ENCODE measurements at regions not wholly inside any gene's neighbourhood (a gene's known extent, or its start where the extent isn't known, plus 50 kb on each side); places are given as distances from the start of the nearest gene placed in this dataset.

- no peak overlapping the region for H3K4me2 ChIP-seq
- no peak overlapping the region for H3K4me3 ChIP-seq
- no peaks in the 10 kb centered on the region; the same call in 2 of the 3 replicates for H3K9me3 ChIP-seq
- DNase-seq (ENCODE audit: low read depth in 1 of 2, low spot score in 1 of 2), result no peak
- ATAC-seq, result no peak
- FAIRE-seq, result no peak
- H3K27ac ChIP-seq, result no peak overlapping the region
- 61% methylated on average over 2 of the region's 2 CpGs for WGBS (ENCODE audit: missing lambda C conversion rate)
- H3K4me1 ChIP-seq, result no peaks in the 10 kb centered on the region
- POLR2A ChIA-PET, result no interaction called here
- no peak for TF ChIP-seq TP53 (CRISPR knock-in tag; IDR thresholded peaks at IDR 0.05)
- no peak for TF ChIP-seq NFE2L2 (conservative IDR thresholded peaks at IDR 0.05; ENCODE audit: low read length)
- TF ChIP-seq PBX3 (IDR thresholded peaks at IDR 0.05), result no peak
- TF ChIP-seq CTCF (IDR thresholded peaks at IDR 0.05), result no peak
- no peak for TF ChIP-seq ZSCAN20 (CRISPR knock-in tag; IDR thresholded peaks at IDR 0.05)
- TF ChIP-seq CHD2 (IDR thresholded peaks at IDR 0.05; ENCODE audit: low read length, partially characterized antibody), result no peak
- no peak for TF ChIP-seq FOSL2 (IDR thresholded peaks at IDR 0.05)
- TF ChIP-seq FOSL2 (CRISPR knock-in tag; IDR thresholded peaks at IDR 0.05), result no peak
- no peak for TF ChIP-seq RNF2 (IDR thresholded peaks at IDR 0.05; ENCODE audit: borderline replicate concordance, low read depth)
- TF ChIP-seq FOXS1 (CRISPR knock-in tag; IDR thresholded peaks at IDR 0.05), result no peak
- no peak for TF ChIP-seq NPAS2 (CRISPR knock-in tag; IDR thresholded peaks at IDR 0.05; ENCODE audit: borderline replicate concordance)
- no peak for TF ChIP-seq HOXB5 (CRISPR knock-in tag; IDR thresholded peaks at IDR 0.05)
- TF ChIP-seq MAZ (IDR thresholded peaks at IDR 0.05; ENCODE audit: borderline replicate concordance, low read depth, low read length), result no peak
- CTCF ChIA-PET, result no interaction called here
Measured at GRCh38 chr6:66159937-66160336, 452.9 kb upstream of the EYS start.

- no peak overlapping the region for H3K4me3 ChIP-seq
- 37% methylated on average over 2 of the region's 2 CpGs for WGBS (ENCODE audit: missing lambda C conversion rate)
- TF ChIP-seq ZFP36 (IDR thresholded peaks at IDR 0.05; ENCODE audit: borderline replicate concordance, partially characterized antibody) (no peak), CBX8 (IDR thresholded peaks at IDR 0.05) (no peak), RAD21 (conservative IDR thresholded peaks at IDR 0.05 in 1 of 2, IDR thresholded peaks at IDR 0.05 in 1 of 2) (no peak), BHLHE40 (IDR thresholded peaks at IDR 0.05; ENCODE audit: low read depth, low read length) (no peak), PBX3 (IDR thresholded peaks at IDR 0.05) (no peak), MAFK (IDR thresholded peaks at IDR 0.05; ENCODE audit: partially characterized antibody) (peak; percentile 26)
- H3K27ac ChIP-seq, result no peak overlapping the region
- FAIRE-seq (no peak), DNase-seq (ENCODE audit: low read depth in 1 of 2, low spot score in 1 of 2) (no peak), ATAC-seq (no peak)
- CTCF ChIA-PET, result no interaction called here
- no peaks in the 10 kb centered on the region for H3K9me3 ChIP-seq
- H3K4me1 ChIP-seq, result no peaks in the 10 kb centered on the region
- POLR2A ChIA-PET, result no interaction called here
- no peak overlapping the region for H3K4me2 ChIP-seq
Measured at GRCh38 chr6:66153247-66153646, 446.2 kb upstream of the EYS start.

GRCh38 chr6:66149132-66149531 lies 442.1 kb upstream of the EYS start:
- no peaks in the 10 kb centered on the region for H3K4me1 ChIP-seq
- ChIA-PET POLR2A (no interaction called here), CTCF (no interaction called here)
- no peak overlapping the region for H3K27ac ChIP-seq
- H3K4me2 ChIP-seq, result no peak overlapping the region
- DNase-seq (ENCODE audit: low read depth in 1 of 2, low spot score in 1 of 2), result no peak
- TF ChIP-seq MAX (IDR thresholded peaks at IDR 0.05) (no peak), ZSCAN20 (CRISPR knock-in tag; IDR thresholded peaks at IDR 0.05) (no peak), HMGXB4 (CRISPR knock-in tag; IDR thresholded peaks at IDR 0.05; ENCODE audit: borderline replicate concordance) (no peak), HOXB5 (CRISPR knock-in tag; IDR thresholded peaks at IDR 0.05) (no peak), EHMT2 (IDR thresholded peaks at IDR 0.05; ENCODE audit: low read depth) (no peak), RFX5 (IDR thresholded peaks at IDR 0.05) (no peak), MAZ (IDR thresholded peaks at IDR 0.05; ENCODE audit: borderline replicate concordance, low read depth, low read length) (no peak), TFCP2L1 (CRISPR knock-in tag; IDR thresholded peaks at IDR 0.05) (no peak), ESRRA (IDR thresholded peaks at IDR 0.05; ENCODE audit: borderline replicate concordance, low read length) (no peak), MYC (IDR thresholded peaks at IDR 0.05; ENCODE audit: borderline replicate concordance, low read length) (no peak)
- no peaks in the 10 kb centered on the region for H3K9me3 ChIP-seq
- H3K4me3 ChIP-seq, result no peak overlapping the region
- FAIRE-seq, result no peak
- ATAC-seq, result no peak

All from A549 (cell line).